ENCODE measurements at regions not wholly inside any gene's neighbourhood (a gene's known extent, or its start where the extent isn't known, plus 50 kb on each side); places are given as distances from the start of the nearest gene placed in this dataset.

DNA sequence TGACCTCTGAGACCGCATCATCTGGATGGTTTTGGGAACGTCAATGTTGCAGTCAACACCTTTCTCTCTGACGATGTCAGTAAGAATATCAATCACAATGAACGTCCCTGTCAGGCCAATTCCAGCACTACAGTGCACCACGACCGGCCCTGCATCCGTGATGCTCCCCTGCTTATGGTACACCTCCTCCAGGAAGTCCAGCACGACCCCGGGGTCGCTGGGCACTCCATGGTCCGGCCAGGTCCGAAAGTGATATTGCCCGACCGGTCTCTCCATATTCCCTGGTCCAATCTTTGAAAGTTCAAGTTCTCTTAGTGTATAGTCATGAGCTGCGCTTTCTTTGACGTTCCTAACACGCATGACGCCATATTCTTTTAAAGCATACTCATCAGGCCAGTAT, 203.6 kb upstream of the PRDM9 start:
- TF ChIP-seq POLR2A (IDR thresholded peaks at IDR 0.05; ENCODE audit: low read length) (no peak), GATA1 (IDR thresholded peaks at IDR 0.05; ENCODE audit: low read depth, low read length) (no peak)
